Mesenchymal stem cell (in vitro differentiated cells and primary cell): ENCODE measurements at regions not wholly inside any gene's neighbourhood (a gene's known extent, or its start where the extent isn't known, plus 50 kb on each side); places are given as distances from the start of the nearest gene placed in this dataset.

Source experiments
- DNase-seq: peaks from one replicate; pipeline ENCODE4 v3.0.0-alpha.2; 2013
- H2AFZ ChIP-seq: one replicate; pipeline ENCODE4 v1.6.1; 2013; ENCODE audit warnings: low read depth, mild to moderate bottlenecking, control low read depth, inconsistent platforms, low read length, moderate library complexity
- H2AK5ac ChIP-seq: 2 replicates; pipeline ENCODE4 v1.6.1; 2013; ENCODE audit warnings: low read length, moderate library complexity, mild to moderate bottlenecking, inconsistent platforms; ENCODE audit not compliant: severe bottlenecking
- H2BK120ac ChIP-seq: one replicate; pipeline ENCODE4 v1.6.1; 2013; ENCODE audit warnings: low read depth, mild to moderate bottlenecking, inconsistent platforms, low read length, moderate library complexity
- H2BK12ac ChIP-seq, 2 experiments: one replicate each; pipeline ENCODE4 v1.6.1; 2013; ENCODE audit warnings: inconsistent platforms in 2 of 2, low read length in 2 of 2, mild to moderate bottlenecking in 2 of 2, moderate library complexity in 2 of 2, control low read depth in 1 of 2
- H2BK15ac ChIP-seq: one replicate; pipeline ENCODE4 v1.6.1; 2013; ENCODE audit warnings: mild to moderate bottlenecking, low read depth, inconsistent platforms; ENCODE audit not compliant: poor library complexity, severe bottlenecking
- H2BK5ac ChIP-seq: 2 replicates; pipeline ENCODE4 v1.6.1; 2013; ENCODE audit warnings: low read depth, mild to moderate bottlenecking, low read length, control low read depth, inconsistent platforms; ENCODE audit not compliant: poor library complexity, severe bottlenecking
- H3K14ac ChIP-seq, 2 experiments: one replicate each; pipeline ENCODE4 v1.6.1; 2013; ENCODE audit warnings: inconsistent platforms in 2 of 2, low read length in 2 of 2, control low read depth in 1 of 2, mild to moderate bottlenecking in 1 of 2, moderate library complexity in 1 of 2
- H3K18ac ChIP-seq, 2 experiments: one replicate each; pipeline ENCODE4 v1.6.1; 2013; ENCODE audit warnings: inconsistent platforms in 2 of 2, low read length in 2 of 2, control low read depth in 1 of 2, low read depth in 1 of 2, mild to moderate bottlenecking in 1 of 2
- H3K23ac ChIP-seq, 2 experiments: one replicate each; pipeline ENCODE4 v1.6.1; 2013; ENCODE audit warnings: inconsistent platforms in 2 of 2, low read length in 2 of 2, mild to moderate bottlenecking in 2 of 2, moderate library complexity in 2 of 2, control low read depth in 1 of 2
- H3K27ac ChIP-seq: 2 replicates; pipeline ENCODE4 v1.5.1; 2013; ENCODE audit warnings: mild to moderate bottlenecking, moderate library complexity, low read length, control low read depth, inconsistent platforms; ENCODE audit not compliant: poor library complexity, severe bottlenecking
- H3K27me3 ChIP-seq, 2 experiments: 2 replicates each; pipeline versions ENCODE4 v1.6.1 to v1.7.0; 2013; ENCODE audit warnings: low read length in 2 of 2, mild to moderate bottlenecking in 2 of 2, moderate library complexity in 2 of 2, control low read depth in 1 of 2, inconsistent platforms in 1 of 2; ENCODE audit not compliant: control insufficient read depth in 1 of 2, insufficient read depth in 1 of 2
- H3K36me3 ChIP-seq, 2 experiments: 2 replicates each; pipeline versions ENCODE4 v1.6.1 to v1.7.0; 2013; ENCODE audit warnings: low read length in 2 of 2, control low read depth in 1 of 2, inconsistent platforms in 1 of 2, low read depth in 1 of 2, mild to moderate bottlenecking in 1 of 2; ENCODE audit not compliant: insufficient read depth in 2 of 2, control insufficient read depth in 1 of 2
- H3K4ac ChIP-seq, 2 experiments: one replicate each; pipeline ENCODE4 v1.6.1; 2013; ENCODE audit warnings: inconsistent platforms in 2 of 2, low read length in 2 of 2, mild to moderate bottlenecking in 2 of 2, moderate library complexity in 2 of 2, control low read depth in 1 of 2, low read depth in 1 of 2
- H3K4me1 ChIP-seq: 2 replicates; pipeline ENCODE4 v1.6.1; 2013; ENCODE audit warnings: low read depth, low read length, control low read depth; ENCODE audit not compliant: control insufficient read depth, insufficient read depth
- H3K4me2 ChIP-seq: 2 replicates; pipeline ENCODE4 v1.6.1; 2013; ENCODE audit warnings: low read length, mild to moderate bottlenecking, inconsistent platforms; ENCODE audit not compliant: poor library complexity, severe bottlenecking
- H3K4me3 ChIP-seq, 2 experiments: 2 replicates each; pipeline versions ENCODE4 v1.5.1 to v1.7.0; 2013; ENCODE audit warnings: low read length in 2 of 2, mild to moderate bottlenecking in 2 of 2, control low read depth in 1 of 2, low read depth in 1 of 2; ENCODE audit not compliant: insufficient read depth in 1 of 2
- H3K79me1 ChIP-seq: replicated peaks from 2 replicates; pipeline ENCODE4 v1.6.1; 2013; ENCODE audit warnings: mild to moderate bottlenecking, control low read depth, low read length, inconsistent platforms; ENCODE audit not compliant: poor library complexity, severe bottlenecking
- H3K9ac ChIP-seq: 2 replicates; pipeline ENCODE4 v1.7.0; 2013; ENCODE audit warnings: mild to moderate bottlenecking, low read length, moderate library complexity
- H3K9me3 ChIP-seq: 2 replicates; pipeline ENCODE4 v1.7.0; 2013; ENCODE audit warnings: mild to moderate bottlenecking, low read length; ENCODE audit not compliant: control insufficient read depth
- H4K8ac ChIP-seq: one replicate; pipeline ENCODE4 v1.6.1; 2013; ENCODE audit warnings: inconsistent platforms, mild to moderate bottlenecking, low read length, moderate library complexity
- H4K91ac ChIP-seq: one replicate; pipeline ENCODE4 v1.6.1; 2013; ENCODE audit warnings: mild to moderate bottlenecking, low read length, inconsistent platforms
- WGBS: methylation state at CpG from one replicate; pipeline ENCODE4 v1.1.7; 2013; ENCODE audit warnings: mixed read lengths; 5-methylcytosine and 5-hydroxymethylcytosine counted together

DNA sequence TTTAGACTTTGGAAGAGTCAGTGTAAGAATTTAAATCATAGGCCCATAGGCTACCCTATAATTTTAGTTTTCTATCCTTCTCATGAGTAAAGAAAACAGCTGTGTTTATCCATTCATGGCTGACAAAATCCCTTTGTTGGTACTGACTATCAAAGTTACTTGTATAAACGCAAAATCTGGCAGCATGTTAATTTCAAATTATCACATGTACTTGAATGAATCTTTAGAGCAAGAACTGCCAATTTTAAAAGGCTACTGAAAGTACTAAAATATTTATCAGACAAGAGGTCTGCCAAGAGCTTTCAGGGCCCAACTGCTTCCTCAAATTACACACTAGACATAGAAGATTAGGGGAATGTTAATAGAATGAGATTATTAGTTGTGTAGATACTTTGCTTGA is 66.6 kb downstream of the MYL12B start:
- no peak overlapping the region for H3K4me3 ChIP-seq
- H3K4me2 ChIP-seq: no peak overlapping the region
- H3K9ac ChIP-seq: no peak overlapping the region
- no peak overlapping the region for H3K4ac ChIP-seq
- no peaks in the 10 kb centered on the region for H3K9me3 ChIP-seq
- H4K8ac ChIP-seq: no peak overlapping the region
- H3K27ac ChIP-seq: no peak overlapping the region
- H2BK12ac ChIP-seq: no peak overlapping the region
- H2AFZ ChIP-seq: no peak overlapping the region
- H2BK120ac ChIP-seq: no peak overlapping the region
- H2BK15ac ChIP-seq: no peak overlapping the region
- H2BK5ac ChIP-seq: no peak overlapping the region
- H4K91ac ChIP-seq: no peak overlapping the region
- H3K14ac ChIP-seq: no peak overlapping the region
- H3K18ac ChIP-seq: no peak overlapping the region
- no peak overlapping the region for H2AK5ac ChIP-seq
- no peak overlapping the region for H3K23ac ChIP-seq
- no peaks in the 10 kb centered on the region for H3K79me1 ChIP-seq
- no peaks in the 10 kb centered on the region for H3K36me3 ChIP-seq
- 89% methylated on average over 1 of the region's 1 CpG for WGBS
- no peak for DNase-seq
- H3K27me3 ChIP-seq: no peaks in the 10 kb centered on the region
- no peaks in the 10 kb centered on the region for H3K4me1 ChIP-seq

DNA sequence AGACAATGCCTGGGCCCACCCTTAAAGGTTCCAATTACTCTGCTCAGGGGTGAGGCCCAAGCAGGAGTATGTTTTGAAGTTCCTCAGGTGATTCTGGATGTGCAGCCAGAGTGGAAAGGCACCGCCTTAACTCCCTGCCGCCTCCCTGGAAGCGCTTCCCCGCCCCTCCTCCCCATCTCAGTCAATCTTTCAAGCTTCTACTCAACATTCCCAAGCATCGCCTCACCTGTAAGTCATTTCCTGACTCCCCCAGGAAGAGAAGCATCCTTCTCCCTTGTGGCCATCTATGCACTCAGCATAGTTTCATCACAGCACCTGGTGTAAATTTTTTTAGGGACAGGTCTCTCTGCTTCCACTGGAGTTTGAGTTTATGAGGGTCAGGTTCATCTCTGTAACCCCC is 67.5 kb downstream of the MYL12B start:
- Histone ChIP-seq H3K23ac (no peak overlapping the region), H2AK5ac (no peak overlapping the region), H4K91ac (no peak overlapping the region), H2BK15ac (no peak overlapping the region), H2BK12ac (no peak overlapping the region), H3K14ac (no peak overlapping the region), H3K4me3 (no peak overlapping the region), H3K18ac (no peak overlapping the region), H3K9me3 (no peaks in the 10 kb centered on the region), H3K27ac (no peak overlapping the region), H3K27me3 (no peaks in the 10 kb centered on the region), H4K8ac (no peak overlapping the region), H3K4ac (no peak overlapping the region), H2AFZ (no peak overlapping the region), H2BK120ac (no peak overlapping the region), H3K36me3 (no peaks in the 10 kb centered on the region), H3K79me1 (no peaks in the 10 kb centered on the region), H3K4me1 (no peaks in the 10 kb centered on the region), H3K4me2 (no peak overlapping the region), H2BK5ac (no peak overlapping the region), H3K9ac (no peak overlapping the region)
- DNase-seq: no peak
- WGBS: 79% methylated on average over 5 of the region's 5 CpGs

DNA sequence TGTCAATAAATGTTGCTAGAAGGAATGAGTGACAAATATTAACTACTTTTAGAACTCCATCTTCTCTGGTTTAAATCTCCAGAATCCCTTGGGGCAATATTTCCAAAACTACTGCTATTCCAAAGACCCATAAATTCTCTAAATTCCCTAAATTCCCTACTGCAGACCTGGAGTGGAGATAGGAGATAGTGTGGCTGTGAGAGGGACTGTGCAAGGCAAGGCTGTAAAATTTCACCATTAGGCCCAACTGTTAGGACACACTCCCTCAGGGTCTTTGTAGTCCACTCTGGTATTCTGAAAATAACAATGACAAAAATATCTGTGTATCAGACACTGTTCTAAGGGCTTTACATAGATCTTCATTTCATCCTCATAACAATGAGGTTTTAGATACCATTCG is 67.9 kb downstream of the MYL12B start:
- Histone ChIP-seq H2BK5ac (no peak overlapping the region), H3K27ac (no peak overlapping the region), H4K91ac (no peak overlapping the region), H3K27me3 (no peaks in the 10 kb centered on the region), H2BK15ac (no peak overlapping the region), H3K36me3 (no peaks in the 10 kb centered on the region), H3K9me3 (no peaks in the 10 kb centered on the region), H2BK120ac (no peak overlapping the region), H3K4ac (no peak overlapping the region), H2AK5ac (no peak overlapping the region), H2AFZ (no peak overlapping the region), H3K4me2 (no peak overlapping the region), H3K14ac (no peak overlapping the region), H3K23ac (no peak overlapping the region), H3K4me3 (no peak overlapping the region), H4K8ac (no peak overlapping the region), H3K4me1 (no peaks in the 10 kb centered on the region), H2BK12ac (no peak overlapping the region), H3K9ac (no peak overlapping the region), H3K79me1 (no peaks in the 10 kb centered on the region), H3K18ac (no peak overlapping the region)
- WGBS: no CpG with 5 or more reads among the region's 1 CpG
- no peak for DNase-seq

DNA sequence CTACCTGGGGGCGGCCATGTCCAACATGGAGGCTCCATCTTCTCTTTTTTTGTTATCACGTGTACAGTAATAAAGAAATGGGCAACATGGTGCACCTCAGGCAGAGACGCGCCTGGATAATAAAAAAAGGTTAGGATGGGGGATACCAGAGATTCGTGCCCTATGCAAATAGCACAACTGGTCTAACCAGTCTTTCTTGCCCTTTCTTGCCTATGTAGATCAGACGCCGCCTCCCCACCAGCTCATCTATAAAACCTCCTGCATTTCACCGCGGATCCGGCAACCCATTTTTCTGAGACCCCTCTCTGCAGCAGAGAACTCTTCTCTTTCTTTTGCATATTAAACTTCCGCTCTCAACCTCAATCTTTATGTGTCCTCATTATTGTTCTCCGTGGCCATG is 68.7 kb downstream of the MYL12B start:
- Histone ChIP-seq H3K4me1 (no peaks in the 10 kb centered on the region), H3K4ac (no peak overlapping the region), H3K9ac (no peak overlapping the region), H3K23ac (no peak overlapping the region), H2BK15ac (no peak overlapping the region), H3K18ac (no peak overlapping the region), H2AK5ac (no peak overlapping the region), H3K79me1 (no peaks in the 10 kb centered on the region), H4K91ac (no peak overlapping the region), H2BK5ac (no peak overlapping the region), H3K36me3 (no peaks in the 10 kb centered on the region), H4K8ac (no peak overlapping the region), H3K4me2 (no peak overlapping the region), H2AFZ (no peak overlapping the region), H2BK12ac (no peak overlapping the region), H2BK120ac (no peak overlapping the region), H3K9me3 (no peaks in the 10 kb centered on the region), H3K4me3 (no peak overlapping the region), H3K27ac (no peak overlapping the region), H3K14ac (no peak overlapping the region), H3K27me3 (no peaks in the 10 kb centered on the region)
- WGBS: 89% methylated on average over 12 of the region's 12 CpGs
- no peak for DNase-seq
